Stimulated activated CD4-positive, alpha-beta T cell treated with anti-CD3 and anti-CD28 coated beads, Interleukin-1b, Interleukin-23, amount 100 ng/mL, for 1 hour (primary cell): ENCODE measurements at regions not wholly inside any gene's neighbourhood (a gene's known extent, or its start where the extent isn't known, plus 50 kb on each side); places are given as distances from the start of the nearest gene placed in this dataset.

ENCODE experiments used
- DNase-seq, 2 donors: peaks; one replicate each; pipeline ENCODE4 v3.0.0-alpha.2; 2020; ENCODE audit warnings: low read depth in 2 of 2

DNA sequence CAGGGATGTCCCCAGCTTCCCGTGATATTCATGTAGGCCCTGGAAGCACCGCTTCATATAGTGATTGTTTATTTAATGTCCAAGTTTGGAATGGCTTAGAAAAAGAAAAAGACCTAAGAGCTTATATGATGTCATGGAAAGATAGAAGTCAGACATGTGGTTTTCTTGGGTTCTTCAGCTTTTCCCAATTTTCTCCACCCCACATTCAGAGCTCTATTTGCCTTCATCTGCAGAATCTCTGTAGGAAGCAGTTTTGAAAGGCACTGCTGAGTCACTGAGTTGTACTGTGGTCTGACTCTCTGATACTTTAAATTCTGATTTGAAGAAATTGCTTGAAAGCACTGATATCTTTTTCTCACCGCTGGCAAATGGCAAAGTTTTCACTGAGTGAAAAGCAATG, 120.6 kb upstream of the EDNRA start:
- no peak for DNase-seq

- no peak for DNase-seq
These were observed 119.2 kb upstream of the EDNRA start for GRCh38 chr4:147361726-147362125.

GRCh38 chr4:147362938-147363337, 118.0 kb upstream of the EDNRA start:
- DNase-seq, result no peak

- no peak for DNase-seq
These were observed 117.4 kb upstream of the EDNRA start for GRCh38 chr4:147363514-147363913.

GRCh38 chr4:147365396-147365795, 115.5 kb upstream of the EDNRA start:
- DNase-seq, result no peak

DNA sequence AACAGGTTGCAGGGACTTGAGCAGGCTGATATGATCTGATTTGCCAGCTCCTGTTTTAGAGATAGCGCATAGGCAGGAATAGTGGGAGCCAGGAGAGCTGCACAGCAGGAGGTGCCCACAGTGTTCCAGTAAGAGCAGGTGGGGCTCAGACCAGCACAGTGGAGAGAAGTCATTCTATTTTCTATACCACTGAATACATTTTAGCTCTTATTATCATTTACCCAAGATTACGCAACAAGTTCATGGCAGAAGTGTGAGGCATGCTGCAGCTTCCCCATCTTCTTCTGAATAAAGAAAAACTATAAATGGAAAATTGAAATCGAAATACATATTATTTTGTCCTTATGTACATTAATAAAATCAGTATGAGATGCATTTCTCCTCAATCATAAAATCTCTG, 114.7 kb upstream of the EDNRA start:
- DNase-seq, result no peak

DNA sequence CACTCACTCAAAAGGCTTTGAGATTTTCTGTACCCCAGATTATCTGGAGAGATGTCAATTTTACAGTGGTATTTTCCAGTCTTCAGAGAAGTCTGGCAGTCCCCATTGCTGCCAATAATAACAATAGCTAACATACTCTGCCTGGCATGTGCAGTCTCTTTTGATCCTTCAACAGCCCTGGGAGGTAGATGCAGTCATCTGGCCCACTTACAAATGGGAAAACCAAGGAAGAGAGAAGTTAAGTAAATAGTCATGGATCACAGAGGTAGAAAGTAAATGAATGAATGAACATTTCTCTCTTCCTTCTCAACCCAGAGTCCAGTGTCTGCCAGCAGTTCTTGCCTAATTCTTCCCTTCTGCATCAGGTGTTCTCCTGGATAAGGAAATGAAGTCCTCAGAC, 113.0 kb upstream of the EDNRA start:
- DNase-seq, result no peak

DNA sequence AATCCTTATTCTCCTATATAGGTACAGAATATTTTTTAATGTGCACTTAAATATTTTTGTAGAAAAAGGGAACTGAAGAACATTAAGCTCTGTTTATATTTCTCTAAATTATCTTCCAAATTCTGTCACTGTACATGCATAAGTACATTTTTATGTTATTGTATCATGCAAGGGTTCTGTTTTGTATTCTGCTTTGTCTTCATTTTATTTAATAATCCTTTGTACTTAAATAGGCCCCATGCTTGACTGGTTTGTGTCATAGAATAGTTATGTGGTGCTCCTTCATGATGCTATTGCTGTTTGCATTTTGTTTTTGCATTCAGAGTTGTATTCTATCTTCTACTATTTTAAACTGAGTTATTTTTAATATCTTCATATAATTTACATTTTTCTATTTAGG, 111.9 kb upstream of the EDNRA start:
- DNase-seq, result no peak

DNA sequence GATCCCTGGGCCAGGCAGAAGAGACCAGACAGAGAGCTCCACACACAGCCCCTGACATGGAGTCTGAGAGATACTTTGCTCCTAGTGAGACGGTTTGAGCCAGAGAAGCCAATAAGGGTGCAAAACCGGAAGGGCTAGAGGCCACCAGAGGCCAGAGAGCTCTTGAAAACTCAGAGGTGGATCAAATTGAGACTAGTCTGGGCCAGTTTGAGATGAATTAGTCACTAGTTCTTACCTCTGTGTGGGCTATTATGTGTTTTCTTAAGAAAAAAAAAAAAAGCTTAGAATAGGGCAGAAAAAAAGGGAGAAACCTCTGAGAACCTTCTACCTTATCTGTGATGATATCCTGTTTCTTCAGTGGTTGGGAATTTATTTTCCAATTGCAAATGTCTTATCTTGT, 110.4 kb upstream of the EDNRA start:
- DNase-seq, result no peak

DNA sequence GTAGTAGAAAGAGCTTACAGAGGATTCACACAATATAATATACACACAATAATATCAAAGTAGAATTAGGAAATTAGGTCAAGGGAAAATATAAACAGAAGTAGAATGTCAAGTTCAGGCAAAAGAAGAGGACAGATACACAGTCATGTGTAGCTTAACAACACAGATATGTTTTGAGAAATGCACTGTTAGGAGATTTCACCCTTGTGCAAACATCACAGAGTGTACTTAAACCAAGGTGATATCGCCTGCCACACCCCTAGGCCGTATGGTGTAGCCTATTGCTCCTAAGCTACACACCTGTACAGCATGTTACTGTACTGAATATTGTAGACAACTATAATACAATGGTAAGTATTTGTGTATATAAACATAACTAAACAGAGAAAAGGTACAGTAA, 110.0 kb upstream of the EDNRA start:
- no peak for DNase-seq

DNA sequence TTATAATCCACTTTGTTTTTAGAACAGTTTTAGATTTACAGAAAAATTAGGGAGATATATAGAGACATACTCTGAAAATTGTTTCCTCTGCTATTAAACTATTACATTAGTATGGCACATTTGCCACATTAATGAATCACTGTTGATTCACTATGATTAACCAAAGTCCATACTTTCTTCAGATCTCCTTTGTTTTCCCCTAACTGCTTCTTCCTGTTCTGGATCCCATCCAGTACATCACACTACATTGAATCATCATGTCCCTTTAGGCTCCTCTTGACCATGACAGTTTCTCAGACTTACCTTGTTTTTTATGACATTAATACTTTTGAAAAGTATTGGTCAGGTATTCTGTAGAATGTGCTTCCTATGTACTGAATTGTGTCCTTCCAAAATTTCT, 109.2 kb upstream of the EDNRA start:
- no peak for DNase-seq

DNA sequence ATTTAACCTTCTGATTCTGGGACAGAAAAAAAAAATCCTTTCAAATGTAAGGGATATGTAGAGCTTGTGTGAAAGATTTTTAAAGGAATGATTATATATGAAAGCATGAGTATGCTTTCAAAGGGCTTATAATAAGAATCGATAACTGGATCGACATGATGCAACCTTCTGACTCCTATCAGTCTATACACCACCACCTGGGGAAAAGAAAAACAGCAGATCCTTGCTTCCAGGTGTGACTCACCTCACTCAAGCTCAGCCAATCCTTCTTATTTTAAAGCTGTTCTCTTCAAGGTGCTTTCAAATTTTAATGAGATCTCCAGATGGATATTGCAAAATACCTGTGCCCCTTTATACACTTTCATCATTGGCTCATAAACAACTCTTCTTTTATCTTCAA, 102.1 kb upstream of the EDNRA start:
- no peak for DNase-seq

- DNase-seq, result no peak
These were observed 99.1 kb upstream of the EDNRA start for GRCh38 chr4:147381749-147382148.

DNA sequence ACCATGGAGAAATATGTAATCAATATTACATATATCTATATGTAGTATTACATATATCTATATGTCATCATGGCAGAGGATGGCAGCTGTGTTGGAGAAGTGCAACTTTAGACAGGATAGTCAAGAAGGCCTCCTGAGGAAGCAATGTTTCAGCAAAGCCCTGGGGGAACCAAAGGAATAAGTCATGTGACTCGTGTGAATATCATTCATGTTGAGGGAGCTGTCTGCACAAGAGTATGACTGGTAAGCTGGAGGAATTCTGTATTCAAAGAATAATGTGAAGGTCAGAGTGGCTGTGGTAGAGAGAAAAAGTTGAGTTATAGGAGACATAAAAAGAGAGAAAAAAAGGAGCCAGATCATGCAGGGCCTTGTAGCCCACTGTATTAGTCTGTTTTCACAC, 92.9 kb upstream of the EDNRA start:
- DNase-seq, result no peak

DNA sequence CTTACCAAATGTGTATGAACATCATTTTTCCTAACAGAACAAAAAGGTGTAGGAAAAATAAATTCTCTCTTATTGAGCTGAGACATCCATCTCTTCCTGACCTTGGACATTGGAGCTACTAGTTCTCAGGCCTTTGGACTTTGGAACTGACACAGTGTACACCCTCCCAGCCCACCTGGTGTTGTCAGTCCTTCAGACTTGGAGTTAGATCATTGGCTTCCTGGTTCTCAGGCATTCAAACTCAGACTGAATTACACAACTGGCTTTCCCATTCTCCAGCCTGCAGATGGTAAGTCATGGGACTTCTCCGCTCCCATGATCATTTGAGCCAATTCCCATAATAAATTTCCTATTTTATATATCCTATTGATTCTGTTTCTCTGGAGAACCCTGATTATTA, 84.8 kb upstream of the EDNRA start:
- DNase-seq, result no peak

DNA sequence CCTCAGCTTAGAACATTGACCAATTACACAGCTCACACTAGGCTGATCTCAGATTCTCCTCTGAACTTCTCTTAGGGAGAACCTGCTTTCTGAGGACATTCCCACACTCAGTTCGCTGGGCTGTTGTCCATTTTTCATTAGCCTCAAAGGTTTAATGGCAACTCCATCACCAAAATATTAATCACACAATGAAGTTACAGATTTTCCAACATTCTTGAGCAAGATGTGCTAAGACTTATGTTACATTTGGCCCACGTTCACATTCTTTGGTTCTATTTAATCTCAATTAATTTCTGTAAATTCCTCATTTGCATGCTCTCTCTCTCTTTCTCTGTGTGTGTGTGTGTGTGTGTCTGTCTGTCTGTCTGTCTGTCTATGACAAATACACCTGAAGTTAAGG, 82.3 kb upstream of the EDNRA start:
- no peak for DNase-seq

GRCh38 chr4:147400721-147401120, 80.2 kb upstream of the EDNRA start:
- no peak for DNase-seq

GRCh38 chr4:147401221-147401620, 79.7 kb upstream of the EDNRA start:
- DNase-seq, result no peak

GRCh38 chr4:147407261-147408045, 73.4 kb upstream of the EDNRA start:
- no peak for DNase-seq

GRCh38 chr4:147408189-147408588, 72.7 kb upstream of the EDNRA start:
- DNase-seq, result no peak

- no peak for DNase-seq
These were observed 71.5 kb upstream of the EDNRA start for GRCh38 chr4:147409350-147409749.

DNA sequence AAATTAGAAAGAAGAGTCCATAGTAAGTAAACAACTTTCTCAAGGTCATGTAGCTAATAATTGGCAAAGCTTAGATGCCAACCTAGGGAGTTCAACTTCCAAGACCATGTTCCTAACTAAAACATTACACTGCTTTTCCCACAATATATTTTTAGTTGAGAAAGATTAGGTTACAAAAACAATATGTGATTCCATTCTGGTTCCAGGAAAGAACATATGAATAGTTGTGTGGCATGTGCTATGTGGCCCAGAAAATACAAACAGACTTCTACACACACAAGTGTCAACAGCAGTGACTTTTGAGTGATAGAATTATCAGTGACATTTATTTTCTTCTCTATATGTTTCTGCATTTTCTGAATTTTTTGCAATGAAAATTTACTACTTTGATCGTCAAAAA, 62.7 kb upstream of the EDNRA start:
- no peak for DNase-seq

GRCh38 chr4:147421456-147421855, 59.4 kb upstream of the EDNRA start:
- DNase-seq, result no peak

- no peak for DNase-seq
These were observed 57.7 kb upstream of the EDNRA start for GRCh38 chr4:147423229-147423628.
